Neural progenitor cell (in vitro differentiated cells): ENCODE measurements at regions not wholly inside any gene's neighbourhood (a gene's known extent, or its start where the extent isn't known, plus 50 kb on each side); places are given as distances from the start of the nearest gene placed in this dataset.
A peak's percentile ranks its signal among the peaks of the same experiment; 100 is the strongest.
"Not testable (repeated sequence)": the region's sequence is repeated elsewhere in the genome, so short reads cannot be mapped to it uniquely, and the experiment has no call there.

Experiments
- DNase-seq: peaks from one replicate; pipeline ENCODE4 v3.0.0-alpha.2; 2016; ENCODE audit warnings: low spot score
- H2AFZ ChIP-seq: fragments of 200-600 bp; sonication (generic); replicated peaks from 2 replicates; pipeline ENCODE4 v1.6.1; 2016; ENCODE audit warnings: antibody characterized with exemption
- H3F3A ChIP-seq: fragments of 200-600 bp; sonication (generic); 2 replicates; pipeline ENCODE4 v1.6.1; 2016; ENCODE audit warnings: antibody characterized with exemption, low read depth
- H3K27ac ChIP-seq: fragments of 200-600 bp; sonication (generic); 2 replicates; pipeline ENCODE4 v1.5.1; 2016; ENCODE audit warnings: mild to moderate bottlenecking
- H3K27me3 ChIP-seq: fragments of 200-600 bp; sonication (generic); 2 replicates; pipeline ENCODE4 v1.6.1; 2016; ENCODE audit warnings: mild to moderate bottlenecking, moderate library complexity
- H3K36me3 ChIP-seq: fragments of 200-600 bp; sonication (generic); 2 replicates; pipeline ENCODE4 v1.5.1; 2016
- H3K4me1 ChIP-seq: fragments of 200-600 bp; sonication (generic); 2 replicates; pipeline ENCODE4 v1.6.1; 2016; ENCODE audit warnings: mixed run types
- H3K4me2 ChIP-seq: fragments of 200-600 bp; sonication (generic); 2 replicates; pipeline ENCODE4 v1.6.1; 2016
- H3K4me3 ChIP-seq: fragments of 200-600 bp; sonication (generic); 2 replicates; pipeline ENCODE4 v1.5.1; 2016
- H3K79me2 ChIP-seq: fragments of 200-600 bp; sonication (generic); 2 replicates; pipeline ENCODE4 v1.6.1; 2016; ENCODE audit warnings: low read depth
- H3K9ac ChIP-seq: fragments of 200-600 bp; sonication (generic); 2 replicates; pipeline ENCODE4 v1.6.1; 2016
- H3K9me3 ChIP-seq: fragments of 200-600 bp; sonication (generic); 2 replicates; pipeline ENCODE4 v1.5.1; 2016; ENCODE audit warnings: low read depth
- H4K20me1 ChIP-seq: fragments of 200-600 bp; sonication (generic); 2 replicates; pipeline ENCODE4 v1.6.1; 2016; ENCODE audit warnings: low read depth
- H3K27ac Mint-ChIP-seq: 3 replicates; pipeline ENCODE4 v1.8.0; 2021; ENCODE audit warnings: mixed read lengths
- H3K27me3 Mint-ChIP-seq: 2 replicates; pipeline ENCODE4 v1.8.0; 2022; ENCODE audit warnings: low read depth, mild to moderate bottlenecking, inconsistent platforms, moderate library complexity, mixed read lengths; ENCODE audit not compliant: insufficient read depth
- H3K36me3 Mint-ChIP-seq: 3 replicates; pipeline ENCODE4 v1.8.0; 2021; ENCODE audit warnings: mixed read lengths
- H3K4me1 Mint-ChIP-seq: 3 replicates; pipeline ENCODE4 v1.8.0; 2021; ENCODE audit warnings: mixed read lengths
- H3K4me3 Mint-ChIP-seq: 3 replicates; pipeline ENCODE4 v1.8.0; 2021; ENCODE audit warnings: mild to moderate bottlenecking, moderate library complexity, mixed read lengths
- H3K9me3 Mint-ChIP-seq: 3 replicates; pipeline ENCODE4 v1.8.0; 2020; ENCODE audit warnings: mixed read lengths
- EZH2 ChIP-seq: fragments of 200-600 bp; sonication (generic); IDR thresholded peaks from 2 replicates; pipeline ENCODE4 v1.6.1; 2017; ENCODE audit warnings: antibody characterized with exemption, mild to moderate bottlenecking, moderate library complexity
- EZH2phosphoT487 ChIP-seq: fragments of 200-600 bp; sonication (generic); IDR thresholded peaks from 2 replicates; pipeline ENCODE4 v1.6.1; 2017; ENCODE audit warnings: antibody characterized with exemption
- TF ChIP-seq, protein P1 (sequence below): fragments of 200-600 bp; sonication (generic); IDR thresholded peaks from 2 replicates; pipeline ENCODE4 v1.5.1; 2017; ENCODE audit warnings: antibody characterized with exemption, mild to moderate bottlenecking

DNA sequence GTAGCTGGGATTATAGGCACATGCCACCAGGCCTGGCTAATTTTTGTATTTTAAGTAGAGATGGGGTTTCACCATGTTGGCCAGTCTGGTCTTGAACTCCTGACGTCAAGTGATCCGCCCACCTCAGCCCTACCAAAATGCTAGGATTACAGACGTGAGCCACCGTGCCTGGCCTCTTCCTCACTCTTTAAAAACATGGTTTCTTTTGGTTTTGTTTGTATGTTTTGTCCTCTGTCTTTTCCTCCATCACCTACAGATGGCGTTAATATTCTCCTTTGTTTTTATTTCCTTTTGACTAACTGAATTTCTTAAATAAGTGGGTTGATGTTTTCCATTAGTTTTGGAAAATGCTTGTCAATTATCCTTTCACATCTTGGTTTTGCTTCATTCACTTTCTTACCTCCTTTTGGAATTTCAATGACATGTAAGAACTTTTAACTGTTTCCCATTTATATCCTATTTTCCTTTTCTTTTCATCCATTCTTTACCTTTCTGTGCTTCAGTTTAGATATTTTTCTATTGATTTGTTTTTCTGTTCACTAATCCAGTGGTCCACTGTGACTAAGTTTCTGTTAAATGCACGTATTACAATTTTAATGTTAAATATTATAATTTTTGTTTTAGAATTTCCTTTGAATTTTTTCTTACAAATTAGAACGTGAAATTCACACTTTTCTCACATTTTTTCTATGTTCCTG is 104.1 kb downstream of the ZNF467 start:
- no peak for DNase-seq

DNA sequence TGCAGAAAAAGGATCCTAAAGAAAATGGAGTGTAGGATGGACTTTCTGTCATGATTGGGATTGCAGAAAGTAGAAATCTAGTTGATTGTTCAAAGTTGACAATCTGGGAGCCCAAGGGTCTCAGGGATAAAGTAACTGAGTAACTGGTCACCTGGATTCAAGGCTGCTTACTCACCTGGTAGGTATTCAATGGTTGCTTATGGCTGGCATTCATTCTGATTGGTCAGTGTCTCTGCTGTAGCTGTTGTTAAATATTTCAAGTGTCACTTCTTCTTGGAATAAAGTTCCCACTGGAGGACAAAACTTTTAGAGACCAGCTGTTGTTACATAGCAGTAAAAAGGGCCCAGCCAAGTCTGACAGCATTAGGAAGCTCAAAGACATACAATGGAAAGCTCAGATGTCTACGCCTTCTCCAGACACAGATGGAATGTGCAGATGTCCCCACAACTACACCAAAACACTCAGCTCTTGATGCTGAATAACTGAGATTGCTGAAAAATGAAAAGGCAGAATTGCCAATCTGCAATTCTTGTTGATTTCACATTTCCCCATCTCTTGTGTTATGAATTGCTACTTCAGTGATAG is 106.9 kb downstream of the ZNF467 start:
- Mint-ChIP-seq H3K9me3 (no peaks in the 10 kb centered on the region), H3K27ac (no peak overlapping the region), H3K36me3 (no peaks in the 10 kb centered on the region), H3K4me3 (no peak overlapping the region), H3K4me1 (peaks cover 10% of the 10 kb centered on the region), H3K27me3 (peaks cover 2% of the 10 kb centered on the region)
- Histone ChIP-seq H3F3A (peaks cover 18% of the 10 kb centered on the region), H3K4me2 (no peak overlapping the region), H4K20me1 (no peaks in the 10 kb centered on the region), H3K9me3 (no peaks in the 10 kb centered on the region), H3K79me2 (no peaks in the 10 kb centered on the region), H3K4me1 (peaks cover 8% of the 10 kb centered on the region), H3K9ac (no peak overlapping the region), H3K27ac (no peak overlapping the region), H2AFZ (no peak overlapping the region), H3K36me3 (no peaks in the 10 kb centered on the region), H3K27me3 (peaks cover 4% of the 10 kb centered on the region), H3K4me3 (no peak overlapping the region)
- DNase-seq = no peak
- TF ChIP-seq EZH2phosphoT487 = no peak

More for the DNA sequence above, 104.1 kb downstream of the ZNF467 start:
- Mint-ChIP-seq H3K27ac (no peak overlapping the region), H3K27me3 (no peaks in the 10 kb centered on the region), H3K4me1 (no peaks in the 10 kb centered on the region), H3K9me3 (no peaks in the 10 kb centered on the region), H3K4me3 (no peak overlapping the region), H3K36me3 (no peaks in the 10 kb centered on the region)
- Histone ChIP-seq H3K27ac (no peak overlapping the region), H3K9me3 (no peaks in the 10 kb centered on the region), H2AFZ (no peak overlapping the region), H3K4me1 (no peaks in the 10 kb centered on the region), H3K79me2 (no peaks in the 10 kb centered on the region), H3K9ac (no peak overlapping the region), H3K27me3 (peaks cover 4% of the 10 kb centered on the region), H3K36me3 (no peaks in the 10 kb centered on the region), H4K20me1 (no peaks in the 10 kb centered on the region), H3K4me3 (no peak overlapping the region), H3K4me2 (no peak overlapping the region), H3F3A (no peaks in the 10 kb centered on the region)
- TF ChIP-seq, protein P1, sequence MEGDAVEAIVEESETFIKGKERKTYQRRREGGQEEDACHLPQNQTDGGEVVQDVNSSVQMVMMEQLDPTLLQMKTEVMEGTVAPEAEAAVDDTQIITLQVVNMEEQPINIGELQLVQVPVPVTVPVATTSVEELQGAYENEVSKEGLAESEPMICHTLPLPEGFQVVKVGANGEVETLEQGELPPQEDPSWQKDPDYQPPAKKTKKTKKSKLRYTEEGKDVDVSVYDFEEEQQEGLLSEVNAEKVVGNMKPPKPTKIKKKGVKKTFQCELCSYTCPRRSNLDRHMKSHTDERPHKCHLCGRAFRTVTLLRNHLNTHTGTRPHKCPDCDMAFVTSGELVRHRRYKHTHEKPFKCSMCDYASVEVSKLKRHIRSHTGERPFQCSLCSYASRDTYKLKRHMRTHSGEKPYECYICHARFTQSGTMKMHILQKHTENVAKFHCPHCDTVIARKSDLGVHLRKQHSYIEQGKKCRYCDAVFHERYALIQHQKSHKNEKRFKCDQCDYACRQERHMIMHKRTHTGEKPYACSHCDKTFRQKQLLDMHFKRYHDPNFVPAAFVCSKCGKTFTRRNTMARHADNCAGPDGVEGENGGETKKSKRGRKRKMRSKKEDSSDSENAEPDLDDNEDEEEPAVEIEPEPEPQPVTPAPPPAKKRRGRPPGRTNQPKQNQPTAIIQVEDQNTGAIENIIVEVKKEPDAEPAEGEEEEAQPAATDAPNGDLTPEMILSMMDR = peak; percentile 46
- TF ChIP-seq EZH2 (no peak), EZH2phosphoT487 (no peak)

DNA sequence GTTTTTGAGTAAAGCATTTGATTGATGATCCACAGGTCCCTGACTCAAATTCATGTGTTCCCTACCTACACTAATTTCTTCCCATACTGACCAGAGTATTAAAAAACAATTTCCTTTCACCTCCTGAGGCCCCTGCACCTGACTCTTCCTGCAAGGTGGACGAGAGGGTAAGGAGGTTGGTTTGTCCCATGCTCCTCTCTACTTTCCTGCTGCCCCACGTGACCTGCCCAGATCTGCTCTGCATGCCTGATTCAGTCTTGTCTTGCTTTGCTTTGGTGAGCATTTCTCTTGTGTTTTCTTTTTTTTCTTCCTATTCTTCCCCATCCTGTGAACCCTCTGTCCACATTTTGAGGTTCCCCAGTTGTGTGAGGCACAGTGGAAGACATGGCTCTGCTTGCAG is 107.8 kb downstream of the ZNF467 start:
- not testable (repeated sequence) for H3K36me3 Mint-ChIP-seq, H3K27me3 ChIP-seq, DNase-seq, H3K4me2 ChIP-seq, H3K9ac ChIP-seq, H3K79me2 ChIP-seq, H2AFZ ChIP-seq, H3K27me3 Mint-ChIP-seq, H3K4me3 Mint-ChIP-seq, H3K4me3 ChIP-seq, H3K9me3 ChIP-seq, H3K9me3 Mint-ChIP-seq, H3K27ac ChIP-seq, H4K20me1 ChIP-seq, H3K36me3 ChIP-seq, H3K27ac Mint-ChIP-seq, H3K4me1 ChIP-seq
- peaks cover 10% of the 10 kb centered on the region for H3K4me1 Mint-ChIP-seq
- peaks cover 18% of the 10 kb centered on the region for H3F3A ChIP-seq

DNA sequence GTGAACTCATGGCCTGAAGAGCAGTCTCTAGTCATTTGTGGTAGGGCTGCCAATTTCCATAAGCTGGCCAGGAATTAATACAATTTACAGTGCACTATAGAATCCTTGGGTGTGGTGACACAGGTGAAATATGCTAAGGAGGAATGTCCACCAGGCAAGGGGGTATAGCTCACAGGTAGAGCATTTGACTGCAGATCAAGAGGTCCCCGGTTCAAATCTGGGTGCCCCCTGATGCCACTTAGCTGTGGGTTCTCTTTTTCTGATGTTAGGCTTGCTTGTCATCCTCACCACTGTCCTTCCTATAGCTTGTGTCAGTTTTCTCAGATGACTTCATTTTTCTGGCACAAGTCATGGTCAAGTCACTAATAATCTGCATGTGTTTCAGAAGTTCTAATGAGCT is 108.7 kb downstream of the ZNF467 start:
- H3K27ac Mint-ChIP-seq = no peak overlapping the region
- no peaks in the 10 kb centered on the region for H3K9me3 ChIP-seq
- TF ChIP-seq, protein P1 = no peak
- TF ChIP-seq EZH2phosphoT487 (no peak), EZH2 (no peak)
- H3K36me3 Mint-ChIP-seq = no peaks in the 10 kb centered on the region
- H3K4me1 Mint-ChIP-seq = peaks cover 10% of the 10 kb centered on the region
- no peak overlapping the region for H3K4me2 ChIP-seq
- H4K20me1 ChIP-seq = no peaks in the 10 kb centered on the region
- H3K9me3 Mint-ChIP-seq = no peaks in the 10 kb centered on the region
- H3K9ac ChIP-seq = no peak overlapping the region
- no peaks in the 10 kb centered on the region for H3K79me2 ChIP-seq
- DNase-seq = no peak
- H3K36me3 ChIP-seq = no peaks in the 10 kb centered on the region
- H3K27me3 Mint-ChIP-seq = peaks cover 2% of the 10 kb centered on the region
- no peak overlapping the region for H2AFZ ChIP-seq
- no peak overlapping the region for H3K4me3 ChIP-seq
- H3K27me3 ChIP-seq = peaks cover 3% of the 10 kb centered on the region
- H3K4me1 ChIP-seq = peaks cover 8% of the 10 kb centered on the region
- H3K27ac ChIP-seq = no peak overlapping the region
- H3F3A ChIP-seq = peaks cover 18% of the 10 kb centered on the region
- no peak overlapping the region for H3K4me3 Mint-ChIP-seq
